NCI-H748 (cell line): ENCODE measurements at regions not wholly inside any gene's neighbourhood (a gene's known extent, or its start where the extent isn't known, plus 50 kb on each side); places are given as distances from the start of the nearest gene placed in this dataset.

Experiments used
- DNase-seq: peaks from one replicate; lab custom pipeline; 2025; ENCODE audit not compliant: unreplicated experiment; lab: John Stamatoyannopoulos, UW

DNA sequence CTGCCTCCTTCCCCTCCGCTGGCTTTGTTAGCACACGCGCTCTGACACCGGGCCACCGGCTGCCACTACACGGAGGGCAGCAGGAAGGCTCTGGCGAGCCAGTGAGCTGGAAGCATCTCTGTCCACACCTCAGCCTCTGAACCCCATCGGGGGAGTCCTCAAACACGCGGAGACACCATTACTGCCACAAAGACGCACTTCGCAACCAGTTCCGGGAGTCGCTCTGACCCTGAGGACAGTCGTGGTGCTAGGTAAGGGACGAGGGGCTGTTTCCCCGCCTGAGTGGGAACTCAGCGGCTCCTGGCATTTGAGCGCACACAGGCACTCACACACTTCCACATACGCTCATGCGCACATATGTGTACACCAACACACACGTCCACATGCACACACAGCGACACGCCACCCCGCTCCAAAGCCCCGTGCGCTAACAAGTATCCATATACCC is 160.0 kb downstream of the C9orf152 start:
- peak; percentile 86 for DNase-seq

DNA sequence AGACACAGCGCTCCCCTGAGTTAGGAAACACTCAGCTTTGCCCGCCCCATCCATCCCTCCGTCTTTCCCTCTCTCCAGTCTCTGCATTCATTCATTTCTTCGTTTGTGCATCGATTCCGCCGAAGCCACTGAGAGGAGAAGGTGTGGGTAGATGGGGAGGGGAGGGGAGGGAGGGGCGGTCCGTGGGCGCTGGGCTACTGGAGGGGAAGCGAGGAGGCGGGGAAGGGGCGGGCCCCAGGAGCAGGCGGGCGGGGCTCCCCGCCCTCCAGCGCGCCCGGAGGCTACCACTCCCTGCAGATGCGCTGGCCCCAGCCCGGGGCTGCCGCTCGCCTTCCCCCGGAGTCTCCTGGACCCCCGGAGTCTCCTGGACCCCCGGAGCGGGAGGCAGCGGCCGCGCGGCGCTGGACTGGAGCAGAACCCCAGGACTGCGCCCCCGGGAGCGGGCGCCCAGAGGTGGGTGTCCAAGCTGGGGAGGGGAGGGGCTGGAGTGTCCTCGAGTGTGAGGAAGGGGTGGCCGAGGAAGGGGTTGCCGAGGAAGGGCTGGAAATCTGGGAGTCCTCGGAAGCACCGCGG is 159.5 kb downstream of the C9orf152 start:
- peak; percentile 88 for DNase-seq

DNA sequence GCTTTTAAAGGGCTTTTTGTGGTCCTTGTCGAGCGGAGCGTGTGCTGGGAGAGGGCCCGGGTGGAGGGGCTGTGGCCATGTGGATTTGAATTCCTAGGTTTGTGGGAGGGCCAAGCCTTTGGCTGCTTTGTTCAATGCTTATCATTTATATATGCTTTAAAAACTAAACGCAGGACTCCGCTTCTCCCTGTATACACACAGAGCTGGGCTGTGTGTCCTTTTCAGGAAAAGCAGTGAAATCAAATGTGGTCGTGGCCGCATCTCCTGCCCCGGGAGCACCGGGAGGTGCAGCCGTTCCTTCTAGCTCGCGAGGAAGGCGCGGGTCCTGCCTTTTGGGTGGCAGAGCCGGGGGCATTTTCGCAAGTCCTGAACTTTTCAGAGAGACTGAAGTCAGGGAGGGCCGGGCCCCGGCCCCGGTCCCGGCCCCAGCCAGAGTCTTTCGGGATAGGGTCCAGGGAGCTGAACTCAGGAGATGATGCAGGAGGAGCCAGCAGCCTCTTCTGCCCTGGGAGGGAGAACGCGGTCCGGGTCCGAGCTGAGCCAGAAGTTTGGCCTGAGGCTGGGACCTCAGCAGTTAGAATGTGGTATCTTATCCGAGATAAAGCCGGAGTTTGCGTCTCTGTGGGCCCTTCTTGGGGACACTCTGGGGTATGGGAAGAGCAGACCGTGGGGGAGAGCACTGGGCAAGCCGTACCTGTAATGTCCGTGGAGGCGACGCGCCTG is 158.8 kb downstream of the C9orf152 start:
- DNase-seq: peak; percentile 73

DNA sequence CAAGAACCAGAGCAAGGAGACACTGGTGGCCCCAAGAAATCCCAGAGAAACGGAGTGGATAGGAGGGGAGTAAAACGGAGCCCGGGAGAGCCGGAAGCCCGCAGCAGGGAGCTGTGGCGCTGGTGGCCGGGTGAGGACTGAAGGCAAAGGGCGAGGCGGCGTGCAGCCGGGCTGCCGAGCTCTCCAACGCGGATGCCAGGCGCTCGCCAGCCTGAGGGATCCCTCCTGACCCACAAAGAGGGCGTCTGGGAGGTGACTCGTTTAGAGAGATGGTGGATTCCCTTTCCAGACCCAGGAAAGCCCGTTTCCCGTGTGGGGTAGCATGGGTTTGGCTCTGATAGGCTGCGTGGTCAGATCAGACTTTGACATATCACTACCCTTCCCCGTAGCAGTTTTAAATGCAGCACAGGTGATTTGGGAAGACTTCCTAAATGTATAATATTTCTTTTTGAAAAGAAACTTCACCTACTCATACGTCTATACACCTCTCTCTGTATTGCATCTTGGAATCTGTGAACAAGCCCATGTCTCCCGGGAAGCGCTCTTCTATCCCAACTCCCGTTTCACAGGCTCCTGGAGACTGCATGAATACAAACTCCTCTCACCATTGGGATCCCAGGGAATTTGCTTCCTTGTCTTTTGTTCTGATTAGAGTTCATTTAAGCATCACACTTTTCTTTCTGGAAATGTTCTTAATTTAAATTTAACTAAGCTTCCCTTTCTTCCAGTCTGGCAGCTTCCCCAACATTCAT is 158.1 kb downstream of the C9orf152 start:
- peak; percentile 62 for DNase-seq

DNA sequence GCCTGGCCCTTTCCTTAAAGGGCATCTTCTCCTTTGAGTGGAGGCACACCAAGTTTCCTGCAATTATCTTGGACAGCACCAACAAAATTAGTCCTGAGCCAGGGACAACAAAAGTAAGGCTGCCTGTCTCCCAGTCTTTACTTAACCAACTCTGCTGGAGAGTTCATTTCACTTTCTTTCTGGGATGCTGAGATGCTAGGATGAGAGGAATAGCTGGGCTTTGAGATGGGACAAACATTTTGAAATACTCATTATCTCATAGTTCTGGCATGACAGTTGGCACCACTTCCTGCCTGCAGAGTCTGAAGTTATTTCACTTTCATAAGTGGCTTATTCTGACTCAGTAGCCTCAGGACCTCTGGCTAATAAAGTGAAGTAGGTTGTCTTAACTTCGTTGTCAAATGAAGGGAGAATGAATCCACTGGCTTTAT is 157.0 kb downstream of the C9orf152 start:
- no peak for DNase-seq

DNA sequence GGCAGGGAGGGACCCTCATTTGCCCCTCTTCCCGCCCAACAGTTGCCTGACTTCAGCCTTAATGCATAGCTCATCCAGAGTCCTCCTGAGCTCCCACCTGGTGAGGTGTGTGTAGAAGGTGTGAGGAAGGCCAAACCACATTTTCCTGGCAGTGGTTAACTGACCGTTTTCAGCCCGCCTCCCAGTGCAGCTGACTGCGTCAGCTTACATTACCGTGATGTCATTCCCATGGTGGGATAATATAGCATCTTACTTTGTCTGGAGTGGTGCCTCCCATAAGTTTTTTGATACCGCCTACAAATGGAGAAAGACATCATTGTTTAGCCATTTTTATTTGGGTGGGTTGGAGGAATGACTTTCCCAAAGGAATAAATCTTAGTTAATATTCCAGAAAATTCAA is 151.9 kb downstream of the C9orf152 start:
- no peak for DNase-seq

DNA sequence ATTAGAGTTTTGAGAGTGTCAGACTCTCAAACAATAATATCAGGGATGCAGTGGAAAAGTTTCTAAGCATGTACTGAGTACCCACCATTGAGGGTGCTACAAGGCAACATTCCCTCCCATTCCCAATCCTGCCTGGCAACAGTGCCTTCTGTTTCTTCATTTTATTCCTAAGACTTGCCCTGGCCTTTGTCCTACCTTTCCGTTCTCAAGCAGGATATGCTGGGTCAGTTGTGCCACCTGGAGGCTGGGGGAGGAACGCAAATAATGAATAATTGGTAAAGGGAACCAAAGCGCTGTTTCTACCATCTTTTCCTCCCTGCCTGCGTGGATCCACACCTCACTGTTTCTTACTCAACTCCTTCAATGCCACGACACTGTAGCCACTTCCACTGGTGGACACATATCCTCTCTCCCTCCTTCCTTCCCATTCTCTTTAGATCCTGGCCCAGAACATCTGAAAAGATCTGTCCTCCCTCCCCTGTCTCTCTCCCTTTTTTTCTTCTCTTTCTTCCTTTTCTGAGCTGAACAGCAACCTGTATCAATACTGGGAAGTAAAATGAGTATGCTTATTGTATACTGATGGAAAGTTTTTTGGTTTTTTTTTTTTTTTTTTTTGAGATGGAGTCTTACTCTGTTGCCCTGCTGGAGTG is 149.5 kb downstream of the C9orf152 start:
- peak; percentile 81 for DNase-seq

DNA sequence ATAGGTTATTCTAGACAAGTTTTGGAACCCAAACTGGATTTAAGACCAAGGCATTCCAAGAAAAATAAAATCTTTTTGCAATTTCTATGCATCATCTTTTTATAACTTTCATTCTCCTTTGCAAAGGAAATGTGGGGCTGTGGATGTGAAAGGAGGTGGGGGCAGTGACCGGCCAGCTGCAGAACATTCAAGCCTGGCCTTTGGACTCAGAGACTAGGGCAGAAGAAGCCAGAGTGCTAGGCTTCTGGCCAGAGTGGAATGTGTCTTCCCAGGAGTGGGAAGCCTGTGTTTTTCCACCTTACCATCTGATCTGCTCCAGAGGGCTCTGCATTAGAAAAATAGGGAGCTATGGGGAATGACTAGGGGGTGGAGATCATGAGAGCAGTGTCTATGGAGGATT is 148.5 kb downstream of the C9orf152 start:
- DNase-seq: no peak

DNA sequence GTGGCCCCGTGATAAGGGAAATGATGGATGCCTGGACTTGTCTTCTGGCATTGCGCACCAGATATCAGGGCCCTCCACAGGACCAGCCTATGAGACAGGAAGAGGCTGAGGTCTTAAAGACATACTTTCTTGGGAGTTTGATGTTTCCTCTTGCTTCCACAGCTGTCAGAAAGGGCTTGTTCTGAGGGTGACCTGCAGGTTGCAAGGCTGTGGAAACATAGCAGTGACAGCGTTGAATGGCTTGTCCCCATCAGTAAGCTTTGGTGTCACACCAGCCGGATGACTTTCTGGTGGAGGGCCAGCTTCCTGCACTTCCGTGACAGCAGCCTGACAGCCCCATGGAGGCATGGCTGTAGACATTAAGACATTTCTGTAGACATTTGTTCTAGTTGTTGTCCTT is 143.2 kb downstream of the C9orf152 start:
- no peak for DNase-seq

DNA sequence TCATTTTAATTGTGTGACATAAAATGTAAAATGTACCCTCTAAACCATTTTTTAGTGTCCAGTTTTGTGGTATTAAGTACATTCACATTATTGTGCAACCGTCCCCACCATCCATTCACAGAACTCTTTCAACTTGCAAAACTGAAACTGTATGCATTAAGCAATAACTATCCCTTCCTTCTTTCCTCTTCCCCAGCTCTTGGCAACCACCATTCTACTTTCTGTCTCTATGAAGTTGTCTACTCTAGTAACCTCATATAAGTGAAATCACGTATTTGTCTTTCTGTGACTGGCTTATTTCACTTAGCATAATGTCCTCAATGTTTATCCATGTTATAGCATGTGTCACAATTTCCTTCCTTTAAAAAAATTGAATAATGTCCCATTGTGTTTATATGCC is 142.4 kb downstream of the C9orf152 start:
- no peak for DNase-seq

DNA sequence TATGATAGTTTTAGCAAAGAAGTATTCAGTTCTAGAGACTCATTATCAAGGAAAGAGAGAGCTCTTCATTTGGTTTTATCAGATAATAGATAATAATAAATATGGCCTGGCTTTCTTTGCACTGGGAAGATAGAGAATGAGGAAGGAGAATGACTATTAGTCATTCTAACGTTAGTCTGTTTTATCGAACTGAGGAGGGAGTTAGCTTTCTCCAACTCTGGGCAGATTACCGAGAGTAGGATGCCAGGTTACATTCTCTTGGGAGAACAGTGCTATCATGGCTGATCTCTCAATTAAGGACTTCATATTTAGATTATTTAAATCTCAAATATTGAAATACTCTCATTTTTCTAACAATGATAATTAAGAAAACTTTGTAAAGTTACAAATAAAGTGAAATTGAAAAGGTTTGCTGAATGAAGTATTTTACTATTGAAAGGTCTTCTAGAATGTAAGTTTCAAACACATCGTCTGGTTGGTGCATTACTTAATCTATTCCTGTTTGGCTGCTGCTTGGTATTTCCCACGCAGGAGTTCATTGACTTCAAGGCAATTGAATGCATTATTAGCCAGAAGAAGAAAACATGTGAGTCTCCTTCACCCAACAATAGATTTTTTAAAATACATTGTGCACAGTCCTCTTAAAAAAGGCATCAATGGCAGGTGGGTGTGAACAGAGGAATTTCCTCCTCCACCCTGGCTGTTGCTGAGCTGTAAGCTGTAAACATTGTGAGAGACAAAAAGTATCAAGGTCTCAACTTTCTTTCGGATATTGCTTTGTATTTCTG is 140.8 kb downstream of the C9orf152 start:
- DNase-seq: no peak

DNA sequence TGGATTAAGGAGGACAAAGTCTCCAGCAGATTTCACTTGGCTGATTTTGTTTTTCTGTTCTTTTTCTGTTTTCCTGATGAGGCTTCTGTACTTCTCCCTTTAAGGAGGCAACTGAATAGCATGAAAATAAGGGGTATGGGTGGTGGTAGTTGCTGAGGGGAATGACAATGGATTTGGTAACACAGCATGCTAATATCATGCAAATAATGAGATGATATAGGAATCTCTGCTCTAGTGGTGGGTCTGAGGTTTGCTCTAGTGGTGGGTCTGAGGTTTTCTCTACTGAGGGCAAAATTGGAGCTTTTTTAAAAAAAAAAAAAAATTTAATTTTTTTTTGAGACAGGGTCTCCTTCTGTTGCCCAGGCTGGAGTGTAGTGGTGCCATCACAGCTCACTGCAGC is 139.7 kb downstream of the C9orf152 start:
- no peak for DNase-seq

DNA sequence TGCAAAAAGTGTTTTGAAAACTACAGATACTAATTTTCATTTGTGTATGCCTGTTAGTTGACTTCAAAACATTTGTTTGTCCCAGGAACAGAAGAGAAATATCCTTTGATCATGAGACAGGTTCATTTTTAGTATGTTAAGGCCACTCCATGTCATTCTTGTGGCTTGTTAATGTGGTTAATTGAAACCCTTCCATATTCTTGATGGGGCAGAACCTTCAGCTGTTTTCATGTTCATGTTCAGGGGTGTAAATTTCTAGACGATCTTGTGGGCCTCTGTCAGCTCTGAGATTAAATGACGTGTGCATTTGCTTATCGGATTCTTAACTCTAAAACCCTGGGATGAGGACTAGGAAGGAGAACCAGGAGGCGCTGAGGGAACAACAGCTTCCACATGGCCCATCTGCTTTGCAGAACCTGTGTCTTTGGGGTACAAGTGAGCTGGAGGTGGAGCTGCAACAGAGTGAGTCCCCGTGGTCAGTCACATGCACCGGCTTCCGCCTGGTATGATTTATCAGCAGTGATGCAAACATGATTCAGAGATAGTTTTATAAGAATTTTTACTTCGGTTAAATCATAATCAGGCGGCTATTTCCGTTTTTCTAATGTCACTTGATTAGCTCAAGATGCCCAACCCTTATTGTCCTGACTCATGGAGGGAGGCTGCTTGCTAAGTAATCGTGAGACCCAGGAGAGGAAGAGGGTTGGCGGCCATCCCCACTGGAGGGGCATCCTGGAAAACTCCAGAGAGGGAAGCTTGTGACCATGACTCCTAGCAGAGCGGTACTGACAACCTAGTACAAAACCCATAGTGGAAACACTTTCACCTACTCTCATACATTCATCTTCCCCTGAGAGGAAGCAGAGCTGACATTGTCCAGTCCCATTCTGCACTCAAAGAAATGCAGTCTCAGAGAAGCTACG is 138.4 kb downstream of the C9orf152 start:
- DNase-seq: no peak

DNA sequence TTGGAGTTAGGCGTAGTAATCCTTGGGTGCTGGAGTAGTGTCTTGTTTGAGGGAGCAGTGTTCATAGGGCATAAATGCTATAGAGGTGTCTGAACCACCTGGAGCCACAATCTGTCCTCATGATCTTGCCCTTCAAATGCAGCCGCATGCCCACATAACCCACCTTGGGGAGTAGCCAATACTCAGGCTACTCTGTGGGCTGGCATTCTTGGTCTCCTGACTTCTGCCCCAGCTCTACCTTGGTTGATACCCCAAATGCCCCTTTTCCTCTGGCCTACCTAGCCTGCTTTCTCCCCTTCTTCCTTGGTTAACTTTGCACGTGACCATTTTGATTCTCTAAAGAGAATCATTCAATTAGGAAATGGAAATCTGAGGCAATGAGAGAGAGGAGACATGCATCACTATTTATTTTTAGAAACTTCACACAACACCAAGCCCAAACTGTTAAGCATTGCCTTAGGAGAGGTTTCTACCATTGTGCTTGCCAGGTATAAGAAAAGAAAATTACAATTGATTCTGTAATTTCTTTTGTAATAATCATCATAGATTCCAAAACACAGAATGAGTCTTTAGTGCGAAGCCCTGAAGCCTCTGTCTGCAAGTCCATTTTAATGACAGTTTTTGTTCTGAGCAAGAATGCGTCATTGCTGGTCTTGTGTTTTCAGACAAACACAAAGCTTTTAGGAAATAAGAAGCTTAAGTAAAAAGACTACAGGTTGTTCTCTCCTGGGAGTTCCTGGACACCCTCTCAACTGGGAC is 135.2 kb downstream of the C9orf152 start:
- no peak for DNase-seq

DNA sequence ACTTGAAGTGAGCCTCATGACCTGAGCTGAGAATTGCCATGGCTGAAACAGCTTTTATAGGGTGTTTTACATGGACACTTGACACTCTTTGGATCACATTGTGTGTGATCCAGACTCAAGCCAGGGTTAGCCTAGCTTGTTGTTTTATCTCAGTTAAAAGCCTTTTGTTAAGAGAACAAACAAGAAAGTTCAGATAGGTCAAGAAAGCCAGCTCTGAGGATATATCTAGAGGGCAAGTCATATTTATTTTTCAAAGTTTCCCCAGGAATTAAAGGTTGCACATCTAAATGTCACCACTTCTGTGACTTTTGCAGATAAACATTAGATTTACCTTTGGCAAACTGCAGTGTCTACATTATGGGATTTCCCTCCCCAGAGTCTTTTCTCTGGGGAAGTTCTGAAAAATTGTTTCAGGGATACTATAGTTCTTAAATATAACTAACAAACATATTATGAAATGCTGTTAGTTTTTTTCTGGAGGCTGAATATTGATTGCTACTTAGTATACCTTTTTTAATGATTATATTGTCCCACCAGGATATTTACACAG is 134.5 kb downstream of the C9orf152 start:
- peak; percentile 21 for DNase-seq

DNA sequence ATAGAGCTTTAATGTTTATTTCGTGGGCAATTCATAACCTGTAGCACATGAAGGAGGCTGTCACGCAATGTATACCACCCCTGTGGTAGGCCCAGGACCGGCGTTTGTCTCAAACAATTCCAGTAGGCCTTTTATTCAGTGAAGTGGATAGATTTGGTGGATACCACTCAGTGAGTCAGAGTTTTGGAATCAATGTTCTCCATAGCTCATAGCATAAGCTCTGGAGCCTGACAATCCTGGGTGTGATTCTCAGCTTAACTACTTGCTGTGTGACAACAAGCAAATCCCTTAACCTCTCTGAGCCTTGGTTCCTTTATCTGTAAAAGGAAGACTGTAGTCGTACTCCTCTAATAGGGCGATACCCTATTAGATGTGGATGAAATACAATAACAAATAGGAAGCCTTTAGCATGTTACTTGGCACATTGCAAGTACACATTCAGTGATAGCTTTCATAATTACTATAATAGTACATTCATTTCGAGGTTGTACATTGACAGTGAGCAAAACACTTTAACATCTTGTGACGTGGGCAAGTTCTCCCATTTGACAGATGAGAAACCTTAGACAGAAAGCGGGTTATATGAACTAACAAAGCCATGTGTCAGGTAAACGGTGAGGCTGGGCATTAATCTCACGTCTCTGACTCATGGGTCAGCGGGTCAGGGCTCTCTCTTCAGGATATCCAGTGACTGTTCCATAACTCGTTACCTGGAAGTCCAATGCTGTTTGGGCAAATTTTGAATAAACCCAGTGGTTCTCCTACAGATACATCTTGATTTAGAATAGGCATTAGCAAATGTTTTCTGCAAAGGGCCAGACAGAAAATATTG is 130.8 kb downstream of the C9orf152 start:
- DNase-seq: no peak

DNA sequence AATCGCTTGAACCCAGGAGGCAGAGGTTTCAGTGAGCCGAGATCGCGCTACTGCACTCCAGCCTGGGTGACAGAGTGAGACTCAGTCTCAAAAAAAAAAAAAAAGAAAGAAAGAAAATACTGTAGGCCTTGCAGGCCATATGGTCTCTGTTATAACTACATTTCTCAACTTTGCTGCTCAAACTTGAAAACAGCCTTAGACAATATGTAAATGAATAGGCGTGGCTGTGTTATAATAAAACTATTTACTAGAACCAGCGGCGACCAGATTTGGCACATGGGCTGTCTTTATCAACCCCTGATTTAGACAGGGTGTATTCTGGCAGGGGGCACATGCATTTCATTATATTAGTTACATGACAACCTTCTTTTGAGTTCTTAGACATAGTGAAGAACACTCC is 130.0 kb downstream of the C9orf152 start:
- no peak for DNase-seq

DNA sequence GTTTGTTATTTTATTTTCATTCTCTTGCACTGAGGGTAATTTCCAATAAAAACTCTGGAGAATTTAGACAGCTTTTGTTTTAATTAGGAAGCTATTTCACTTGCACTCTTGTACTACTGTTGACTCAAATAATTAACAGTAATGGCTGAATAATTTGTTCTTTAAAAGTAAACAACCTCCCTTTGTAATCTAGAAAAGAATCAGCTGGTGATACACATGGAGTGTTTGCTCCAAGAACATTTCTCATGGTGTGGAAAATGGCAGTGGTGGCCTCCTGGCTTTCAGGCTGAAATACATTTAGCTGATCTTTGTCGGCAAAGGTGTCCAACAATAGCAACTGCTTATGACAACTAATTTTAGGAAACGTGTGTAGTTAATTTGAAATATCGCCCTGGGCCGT is 129.4 kb downstream of the C9orf152 start:
- DNase-seq: peak; percentile 94
